Ascending aorta (tissue), 2 donors: ENCODE measurements at regions not wholly inside any gene's neighbourhood (a gene's known extent, or its start where the extent isn't known, plus 50 kb on each side); places are given as distances from the start of the nearest gene placed in this dataset.

Source experiments
- DNase-seq, 2 donors: peaks; one replicate each; pipeline ENCODE4 v3.0.0-alpha.2; 2019; ENCODE audit warnings: low spot score in 2 of 2
- H3K27ac ChIP-seq, 2 donors: fragments of 200-600 bp; sonication (generic); one replicate each; pipeline ENCODE4 v1.5.1; 2016 to 2017; ENCODE audit warnings: mild to moderate bottlenecking in 1 of 2
- H3K27me3 ChIP-seq: fragments of 200-600 bp; sonication (generic); one replicate; pipeline ENCODE4 v1.5.1; 2017
- H3K36me3 ChIP-seq, 2 donors: fragments of 200-600 bp; sonication (generic); one replicate each; pipeline ENCODE4 v1.5.1; 2016
- H3K4me1 ChIP-seq, 2 donors: fragments of 200-600 bp; sonication (generic); one replicate each; pipeline ENCODE4 v1.5.1; 2016 to 2017; ENCODE audit warnings: mild to moderate bottlenecking in 1 of 2
- H3K4me3 ChIP-seq, 2 donors: fragments of 200-600 bp; sonication (generic); one replicate each; pipeline ENCODE4 v1.5.1; 2016 to 2017; ENCODE audit warnings: mild to moderate bottlenecking in 1 of 2
- H3K9me3 ChIP-seq, 2 donors: fragments of 200-600 bp; sonication (generic); one replicate each; pipeline ENCODE4 v1.5.1; 2016
- intact Hi-C: fragments of 100-400 bp; cut with DNase I; formaldehyde crosslinking; loops from one replicate; pipeline ENCODE4 v1.15.1; 2023
- TF ChIP-seq, protein P1 (sequence below), 3 experiments: fragments of 200-600 bp in 2 of 3; fragments of 450-650 bp in 1 of 3; sonication (generic) in 2 of 3; IDR thresholded peaks; one replicate each; pipeline ENCODE4 v1.5.1; 2016 to 2019; ENCODE audit warnings: antibody characterized with exemption in 3 of 3, mild to moderate bottlenecking in 1 of 3, moderate library complexity in 1 of 3

- Histone ChIP-seq H3K27me3 (no peaks in the 10 kb centered on the region), H3K4me3 (no peak overlapping the region), H3K4me1 (no peaks in the 10 kb centered on the region), H3K27ac (no peak overlapping the region), H3K36me3 (no peaks in the 10 kb centered on the region), H3K9me3 (no peaks in the 10 kb centered on the region)
- no peak for DNase-seq
- TF ChIP-seq, protein P1, sequence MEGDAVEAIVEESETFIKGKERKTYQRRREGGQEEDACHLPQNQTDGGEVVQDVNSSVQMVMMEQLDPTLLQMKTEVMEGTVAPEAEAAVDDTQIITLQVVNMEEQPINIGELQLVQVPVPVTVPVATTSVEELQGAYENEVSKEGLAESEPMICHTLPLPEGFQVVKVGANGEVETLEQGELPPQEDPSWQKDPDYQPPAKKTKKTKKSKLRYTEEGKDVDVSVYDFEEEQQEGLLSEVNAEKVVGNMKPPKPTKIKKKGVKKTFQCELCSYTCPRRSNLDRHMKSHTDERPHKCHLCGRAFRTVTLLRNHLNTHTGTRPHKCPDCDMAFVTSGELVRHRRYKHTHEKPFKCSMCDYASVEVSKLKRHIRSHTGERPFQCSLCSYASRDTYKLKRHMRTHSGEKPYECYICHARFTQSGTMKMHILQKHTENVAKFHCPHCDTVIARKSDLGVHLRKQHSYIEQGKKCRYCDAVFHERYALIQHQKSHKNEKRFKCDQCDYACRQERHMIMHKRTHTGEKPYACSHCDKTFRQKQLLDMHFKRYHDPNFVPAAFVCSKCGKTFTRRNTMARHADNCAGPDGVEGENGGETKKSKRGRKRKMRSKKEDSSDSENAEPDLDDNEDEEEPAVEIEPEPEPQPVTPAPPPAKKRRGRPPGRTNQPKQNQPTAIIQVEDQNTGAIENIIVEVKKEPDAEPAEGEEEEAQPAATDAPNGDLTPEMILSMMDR (IDR thresholded peaks at IDR 0.05): no peak
- intact Hi-C loops: no loop called here
Observed at GRCh38 chr1:72942008-72942407, 659.7 kb upstream of the NEGR1 start.

DNA sequence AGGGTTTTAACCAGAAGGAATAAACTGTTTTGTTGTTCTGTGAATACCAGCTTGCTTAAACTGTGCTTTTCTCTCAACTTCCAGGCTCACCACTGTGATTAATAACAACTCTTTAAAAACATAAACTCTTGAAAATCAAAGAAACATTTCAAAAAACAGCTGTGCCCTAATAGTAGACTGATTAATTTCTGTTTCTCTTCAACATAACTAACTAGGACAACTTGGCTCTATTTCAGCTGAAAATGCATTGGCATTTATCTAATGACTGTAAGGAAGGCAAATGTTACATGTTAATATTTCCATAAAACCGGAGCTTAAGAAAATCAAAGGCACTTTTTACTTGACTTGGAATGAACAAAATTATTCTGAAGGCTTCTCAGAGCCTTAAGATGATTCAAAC is 656.1 kb upstream of the NEGR1 start:
- no peak overlapping the region for H3K27ac ChIP-seq
- intact Hi-C loops: no loop called here
- no peaks in the 10 kb centered on the region for H3K36me3 ChIP-seq
- H3K4me1 ChIP-seq: no peaks in the 10 kb centered on the region
- TF ChIP-seq, protein P1 (IDR thresholded peaks at IDR 0.05): no peak
- DNase-seq: no peak
- no peaks in the 10 kb centered on the region for H3K9me3 ChIP-seq
- H3K27me3 ChIP-seq: no peaks in the 10 kb centered on the region
- H3K4me3 ChIP-seq: no peak overlapping the region

GRCh38 chr1:72937905-72938304 is 655.6 kb upstream of the NEGR1 start:
- Histone ChIP-seq H3K27me3 (no peaks in the 10 kb centered on the region), H3K4me3 (no peak overlapping the region), H3K4me1 (no peaks in the 10 kb centered on the region), H3K27ac (no peak overlapping the region), H3K9me3 (no peaks in the 10 kb centered on the region), H3K36me3 (no peaks in the 10 kb centered on the region)
- intact Hi-C loops: no loop called here
- DNase-seq: no peak
- TF ChIP-seq, protein P1 (IDR thresholded peaks at IDR 0.05): no peak

DNA sequence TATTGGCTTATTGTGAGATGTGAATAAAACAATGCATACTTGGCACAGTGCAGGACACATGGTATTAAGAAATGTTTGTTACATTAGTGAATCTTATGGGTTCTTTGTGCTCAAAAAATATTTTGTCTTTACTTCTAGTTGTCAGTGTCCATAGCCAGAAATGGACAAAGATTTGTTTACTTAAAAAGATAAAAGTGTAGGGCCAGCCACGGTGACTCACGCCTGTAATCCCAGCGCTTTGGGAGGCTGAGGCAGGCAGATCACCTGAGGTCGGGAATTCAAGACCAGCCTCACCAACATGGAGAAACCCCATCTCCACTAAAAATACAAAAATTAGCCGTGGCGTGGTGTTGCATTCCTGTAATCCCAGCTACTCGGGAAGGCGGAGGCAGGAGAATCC is 654.6 kb upstream of the NEGR1 start:
- DNase-seq: no peak
- TF ChIP-seq, protein P1 (IDR thresholded peaks at IDR 0.05): no peak
- H3K27ac ChIP-seq: no peak overlapping the region
- no peaks in the 10 kb centered on the region for H3K4me1 ChIP-seq
- no peaks in the 10 kb centered on the region for H3K36me3 ChIP-seq
- no peak overlapping the region for H3K4me3 ChIP-seq
- intact Hi-C loops: no loop called here
- H3K9me3 ChIP-seq: no peaks in the 10 kb centered on the region
- no peaks in the 10 kb centered on the region for H3K27me3 ChIP-seq

DNA sequence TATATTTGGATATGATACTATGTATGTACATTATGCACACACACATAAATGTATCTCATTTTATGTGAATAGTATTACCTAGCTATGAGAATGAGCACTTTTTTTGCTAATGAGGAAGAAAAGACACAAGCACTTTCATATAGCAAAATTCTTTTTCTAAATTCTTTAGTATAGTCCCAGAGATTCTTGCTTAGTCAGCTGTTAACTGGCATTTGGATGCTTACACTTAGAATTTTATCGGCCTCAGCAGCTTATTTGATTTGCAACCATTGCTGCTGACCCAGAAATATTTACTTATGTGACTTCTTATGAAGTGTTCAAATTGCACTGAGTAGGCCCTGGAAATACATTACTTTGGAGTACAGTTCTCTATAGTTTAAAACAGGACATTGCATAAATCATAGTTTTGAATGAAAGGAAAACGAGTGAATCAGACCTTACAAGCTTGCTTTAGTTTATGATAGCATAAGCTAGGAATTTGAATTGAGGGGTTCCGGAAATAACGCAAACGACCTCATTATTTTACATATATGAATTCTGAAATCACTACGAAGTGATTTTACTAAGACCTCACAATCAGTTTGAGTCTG is 653.9 kb upstream of the NEGR1 start:
- no peak overlapping the region for H3K4me3 ChIP-seq
- H3K4me1 ChIP-seq: no peaks in the 10 kb centered on the region
- H3K9me3 ChIP-seq: no peaks in the 10 kb centered on the region
- no peaks in the 10 kb centered on the region for H3K27me3 ChIP-seq
- no peak for DNase-seq
- TF ChIP-seq, protein P1 (IDR thresholded peaks at IDR 0.05): no peak
- intact Hi-C loops: no loop called here
- no peaks in the 10 kb centered on the region for H3K36me3 ChIP-seq
- no peak overlapping the region for H3K27ac ChIP-seq

GRCh38 chr1:72932025-72932424 is 649.7 kb upstream of the NEGR1 start:
- TF ChIP-seq, protein P1 (IDR thresholded peaks at IDR 0.05): no peak
- intact Hi-C loops: no loop called here
- Histone ChIP-seq H3K27me3 (no peaks in the 10 kb centered on the region), H3K4me3 (no peak overlapping the region), H3K36me3 (no peaks in the 10 kb centered on the region), H3K4me1 (no peaks in the 10 kb centered on the region), H3K27ac (no peak overlapping the region), H3K9me3 (no peaks in the 10 kb centered on the region)
- no peak for DNase-seq
